ENCODE measurements at regions not wholly inside any gene's neighbourhood (a gene's known extent, or its start where the extent isn't known, plus 50 kb on each side); places are given as distances from the start of the nearest gene placed in this dataset.

- Histone ChIP-seq H3K4me2 (ENCODE audit: low read depth, low read length) (no peak overlapping the region), H3K36me3 (replicated peaks in 1 of 2; ENCODE audit: control insufficient read depth in 1 of 2, insufficient read depth in 2 of 2, low read length in 2 of 2) (no peaks in the 10 kb centered on the region), H3K27me3 (ENCODE audit: control insufficient read depth in 1 of 2, insufficient read depth in 2 of 2, low read length in 2 of 2) (no peaks in the 10 kb centered on the region), H3K9ac (ENCODE audit: insufficient read depth, low read depth, low read length) (no peak overlapping the region), H3K4me3 (replicated peaks in 1 of 3; ENCODE audit: insufficient read depth in 1 of 3, low read depth in 2 of 3, low read length in 3 of 3) (no peak overlapping the region), H2AFZ (ENCODE audit: low read length) (no peak overlapping the region), H3K27ac (ENCODE audit: extremely low read length, insufficient read depth, low read length) (no peak overlapping the region), H4K20me1 (ENCODE audit: insufficient read depth, low read length) (no peaks in the 10 kb centered on the region), H3K79me2 (ENCODE audit: insufficient read depth, low read length) (no peaks in the 10 kb centered on the region), H3K4me1 (ENCODE audit: insufficient read depth, low read length) (no peaks in the 10 kb centered on the region), H3K9me3 (ENCODE audit: low read length) (no peaks in the 10 kb centered on the region)
- no peak for FAIRE-seq
- CTCF ChIA-PET (ENCODE audit: low intra/inter-chr PET ratio, low total read pairs): no interaction called here
- 16% methylated on average over 1 of the region's 1 CpG for WGBS (ENCODE audit: low lambda C conversion rate)
- no TSS peak for BruUV-seq (replicated peaks)
- no peak for TF ChIP-seq THAP11 (CRISPR knock-in tag; IDR thresholded peaks at IDR 0.05)
- no peak for TF ChIP-seq REPIN1 (CRISPR knock-in tag; IDR thresholded peaks at IDR 0.05; ENCODE audit: borderline replicate concordance, low read depth)
- no peak for TF ChIP-seq NFE2L1 (CRISPR knock-in tag; IDR thresholded peaks at IDR 0.05; ENCODE audit: borderline replicate concordance)
- TF ChIP-seq HINFP (CRISPR knock-in tag; IDR thresholded peaks at IDR 0.05; ENCODE audit: low read depth): no peak
- TF ChIP-seq THAP9 (CRISPR knock-in tag; IDR thresholded peaks at IDR 0.05; ENCODE audit: borderline replicate concordance): no peak
- no peak for TF ChIP-seq HOXA7 (CRISPR knock-in tag; IDR thresholded peaks at IDR 0.05)
- TF ChIP-seq, protein P1, sequence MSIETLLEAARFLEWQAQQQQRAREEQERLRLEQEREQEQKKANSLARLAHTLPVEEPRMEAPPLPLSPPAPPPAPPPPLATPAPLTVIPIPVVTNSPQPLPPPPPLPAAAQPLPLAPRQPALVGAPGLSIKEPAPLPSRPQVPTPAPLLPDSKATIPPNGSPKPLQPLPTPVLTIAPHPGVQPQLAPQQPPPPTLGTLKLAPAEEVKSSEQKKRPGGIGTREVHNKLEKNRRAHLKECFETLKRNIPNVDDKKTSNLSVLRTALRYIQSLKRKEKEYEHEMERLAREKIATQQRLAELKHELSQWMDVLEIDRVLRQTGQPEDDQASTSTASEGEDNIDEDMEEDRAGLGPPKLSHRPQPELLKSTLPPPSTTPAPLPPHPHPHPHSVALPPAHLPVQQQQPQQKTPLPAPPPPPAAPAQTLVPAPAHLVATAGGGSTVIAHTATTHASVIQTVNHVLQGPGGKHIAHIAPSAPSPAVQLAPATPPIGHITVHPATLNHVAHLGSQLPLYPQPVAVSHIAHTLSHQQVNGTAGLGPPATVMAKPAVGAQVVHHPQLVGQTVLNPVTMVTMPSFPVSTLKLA (IDR thresholded peaks at IDR 0.05): no peak
- no peak for TF ChIP-seq ZNF354B (CRISPR knock-in tag; IDR thresholded peaks at IDR 0.05)
- no peak for TF ChIP-seq ZFAT (CRISPR knock-in tag; conservative IDR thresholded peaks at IDR 0.05)
- no peak for TF ChIP-seq ZNF816 (CRISPR knock-in tag; IDR thresholded peaks at IDR 0.05; ENCODE audit: borderline replicate concordance)
- TF ChIP-seq ZNF30 (CRISPR knock-in tag; IDR thresholded peaks at IDR 0.05): no peak
- no peak for TF ChIP-seq GFI1 (CRISPR knock-in tag; IDR thresholded peaks at IDR 0.05; ENCODE audit: borderline replicate concordance)
- TF ChIP-seq MXD4 (CRISPR knock-in tag; IDR thresholded peaks at IDR 0.05): no peak
- in situ Hi-C loops (cut with HindIII; ENCODE audit: extremely low pct_ligation_motif_present, low pct_unique_long_range_greater_than_20kb) (no loop called here), intact Hi-C loops (cut with micrococcal nuclease; ENCODE audit: unreplicated experiment) (no loop called here)
- POLR2A ChIA-PET: no interaction called here
- ATAC-seq: no peak
- no peak for DNase-seq (ENCODE audit: low spot score)
Observed at GRCh38 chr18:51371929-51372328, 174.4 kb upstream of the MEX3C start.

All from HepG2 (cell line).